ENCODE measurements at regions not wholly inside any gene's neighbourhood (a gene's known extent, or its start where the extent isn't known, plus 50 kb on each side); places are given as distances from the start of the nearest gene placed in this dataset.

DNA sequence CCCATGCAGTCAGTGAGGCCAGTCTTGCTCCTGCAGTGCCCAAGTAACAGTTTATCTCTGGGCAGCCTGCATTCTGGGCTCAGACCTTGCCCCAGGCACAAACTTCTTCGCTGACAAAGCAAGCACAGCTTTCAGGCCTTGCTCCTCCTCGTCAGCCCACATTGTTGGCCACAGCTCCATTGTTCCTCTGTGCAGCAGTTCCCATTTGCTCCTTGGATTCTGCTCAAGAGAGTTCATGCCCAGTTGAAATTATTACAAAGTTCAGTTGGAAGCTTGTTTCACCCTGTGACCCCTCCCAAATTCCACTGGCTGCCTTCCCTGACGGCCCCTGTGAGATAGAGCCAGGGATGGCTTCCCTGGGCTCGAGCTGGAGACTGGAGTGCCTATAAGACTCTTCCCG lies 163.4 kb upstream of the DDHD1 start:
- TF ChIP-seq, protein P1, sequence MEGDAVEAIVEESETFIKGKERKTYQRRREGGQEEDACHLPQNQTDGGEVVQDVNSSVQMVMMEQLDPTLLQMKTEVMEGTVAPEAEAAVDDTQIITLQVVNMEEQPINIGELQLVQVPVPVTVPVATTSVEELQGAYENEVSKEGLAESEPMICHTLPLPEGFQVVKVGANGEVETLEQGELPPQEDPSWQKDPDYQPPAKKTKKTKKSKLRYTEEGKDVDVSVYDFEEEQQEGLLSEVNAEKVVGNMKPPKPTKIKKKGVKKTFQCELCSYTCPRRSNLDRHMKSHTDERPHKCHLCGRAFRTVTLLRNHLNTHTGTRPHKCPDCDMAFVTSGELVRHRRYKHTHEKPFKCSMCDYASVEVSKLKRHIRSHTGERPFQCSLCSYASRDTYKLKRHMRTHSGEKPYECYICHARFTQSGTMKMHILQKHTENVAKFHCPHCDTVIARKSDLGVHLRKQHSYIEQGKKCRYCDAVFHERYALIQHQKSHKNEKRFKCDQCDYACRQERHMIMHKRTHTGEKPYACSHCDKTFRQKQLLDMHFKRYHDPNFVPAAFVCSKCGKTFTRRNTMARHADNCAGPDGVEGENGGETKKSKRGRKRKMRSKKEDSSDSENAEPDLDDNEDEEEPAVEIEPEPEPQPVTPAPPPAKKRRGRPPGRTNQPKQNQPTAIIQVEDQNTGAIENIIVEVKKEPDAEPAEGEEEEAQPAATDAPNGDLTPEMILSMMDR (IDR thresholded peaks at IDR 0.05) = no peak
- no peak for TF ChIP-seq POLR2A (IDR thresholded peaks at IDR 0.05)
